Effector memory CD8-positive, alpha-beta T cell (primary cell): ENCODE measurements at regions not wholly inside any gene's neighbourhood (a gene's known extent, or its start where the extent isn't known, plus 50 kb on each side); places are given as distances from the start of the nearest gene placed in this dataset.

Source experiments
- ATAC-seq: fragments of 150-1000 bp; cut with Tn5 transposase; replicated peaks from 2 replicates; pipeline ENCODE4 v1.10.0; 2021; ENCODE audit warnings: mild to moderate bottlenecking, moderate library complexity
- DNase-seq, 3 experiments: peaks; one replicate each; pipeline ENCODE4 v3.0.0; 2021
- H3K27ac Mint-ChIP-seq, 2 donors: one replicate each; pipeline ENCODE4 v1.8.0; 2022; ENCODE audit warnings: mild to moderate bottlenecking in 2 of 2, mixed read lengths in 2 of 2, moderate library complexity in 2 of 2
- H3K27me3 Mint-ChIP-seq, 2 donors: one replicate each; pipeline ENCODE4 v1.8.0; 2022; ENCODE audit warnings: mixed read lengths in 2 of 2
- H3K36me3 Mint-ChIP-seq: one replicate; pipeline ENCODE4 v1.8.0; 2022; ENCODE audit warnings: mild to moderate bottlenecking, moderate library complexity, mixed read lengths; ENCODE audit not compliant: insufficient read depth
- H3K4me1 Mint-ChIP-seq, 2 donors: one replicate each; pipeline ENCODE4 v1.8.0; 2022; ENCODE audit warnings: low read depth in 2 of 2, mixed read lengths in 2 of 2
- H3K4me3 Mint-ChIP-seq, 2 donors: one replicate each; pipeline ENCODE4 v1.8.0; 2022; ENCODE audit warnings: mild to moderate bottlenecking in 2 of 2, mixed read lengths in 2 of 2, moderate library complexity in 2 of 2
- H3K9me3 Mint-ChIP-seq, 2 donors: one replicate each; pipeline ENCODE4 v1.8.0; 2022; ENCODE audit warnings: mixed read lengths in 2 of 2

DNA sequence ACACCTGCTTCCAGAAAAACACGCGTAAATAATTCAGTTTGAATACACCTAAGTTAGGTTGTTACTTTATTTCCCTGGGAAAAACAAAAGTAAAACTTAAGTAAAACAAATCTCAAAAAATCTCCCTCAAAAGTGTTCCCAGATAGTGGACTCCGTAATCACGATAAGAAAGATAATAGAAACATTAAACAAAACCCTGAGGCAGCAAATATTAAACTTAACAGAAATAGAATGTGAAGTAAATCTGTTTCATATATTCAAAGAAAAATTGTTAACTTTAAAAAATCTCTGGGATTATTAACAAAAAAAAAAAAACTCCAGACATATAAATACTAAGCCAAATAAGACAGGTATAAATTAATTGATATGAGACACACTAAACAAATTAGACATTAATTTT lies 743.2 kb upstream of the NCAM2 start:
- ATAC-seq = no peak
- Mint-ChIP-seq H3K4me1 (no peaks in the 10 kb centered on the region), H3K36me3 (no peaks in the 10 kb centered on the region), H3K27ac (no peak overlapping the region), H3K4me3 (no peak overlapping the region), H3K27me3 (no peaks in the 10 kb centered on the region), H3K9me3 (peaks cover 7 to 8% of the 10 kb centered on the region in 2 donors)
- DNase-seq = no peak

DNA sequence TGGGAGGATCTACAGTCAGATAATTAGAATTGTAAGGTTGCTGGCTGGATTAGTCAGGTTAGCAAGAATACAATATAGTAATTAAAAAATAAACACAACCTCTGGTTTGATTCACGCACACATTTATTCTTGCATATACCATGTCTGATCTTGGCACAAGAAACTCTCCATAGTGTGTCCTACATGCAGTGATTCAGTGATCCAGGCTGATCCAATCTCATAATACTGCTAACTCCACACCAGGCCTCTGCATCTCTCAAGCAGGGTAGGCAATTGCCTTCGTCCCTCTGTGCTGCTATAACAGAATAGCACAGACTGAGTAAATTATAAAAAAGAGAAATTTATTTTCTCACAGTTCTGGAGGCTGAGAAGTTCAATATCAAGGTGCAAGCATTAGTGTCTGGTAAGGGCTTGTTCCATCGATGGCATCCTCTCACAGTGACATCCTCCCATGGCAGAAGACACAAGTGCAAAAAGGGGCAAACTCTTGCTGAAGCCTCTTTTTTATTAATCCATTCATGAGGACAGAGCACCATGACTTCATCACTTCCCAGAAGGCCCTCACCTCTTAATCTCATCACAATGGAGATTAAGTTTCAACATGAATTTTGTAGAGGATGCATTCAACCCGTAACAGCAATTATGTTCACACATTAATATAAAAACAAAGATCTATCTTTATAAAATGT lies 741.0 kb upstream of the NCAM2 start:
- peaks cover 7 to 12% of the 10 kb centered on the region in 2 donors for H3K9me3 Mint-ChIP-seq
- ATAC-seq (no peak), DNase-seq (no peak)
- no peak overlapping the region for H3K27ac Mint-ChIP-seq
- H3K4me3 Mint-ChIP-seq = no peak overlapping the region
- H3K27me3 Mint-ChIP-seq = no peaks in the 10 kb centered on the region
- no peaks in the 10 kb centered on the region for H3K36me3 Mint-ChIP-seq
- no peaks in the 10 kb centered on the region for H3K4me1 Mint-ChIP-seq

DNA sequence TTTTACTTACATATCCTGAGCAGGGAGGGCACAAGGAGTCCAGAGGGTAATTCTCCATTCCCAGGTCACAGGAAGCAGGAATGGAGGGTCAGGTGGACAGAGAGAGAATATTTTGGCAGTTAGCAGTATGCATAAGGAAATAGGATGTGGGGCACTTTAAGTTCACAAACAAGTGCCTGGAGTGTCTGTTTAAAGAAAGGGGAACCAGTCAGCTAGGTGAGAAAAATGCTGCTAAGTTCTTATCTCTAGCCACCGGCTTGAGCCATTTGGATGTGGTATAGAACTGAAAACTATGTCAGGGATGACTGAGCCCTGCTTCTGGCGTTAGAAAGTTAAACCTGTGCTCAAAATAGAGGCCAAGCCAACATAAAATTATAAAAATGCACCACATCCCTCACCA lies 739.7 kb upstream of the NCAM2 start:
- Mint-ChIP-seq H3K27me3 (no peaks in the 10 kb centered on the region), H3K4me3 (no peak overlapping the region), H3K27ac (no peak overlapping the region), H3K36me3 (no peaks in the 10 kb centered on the region), H3K9me3 (peaks cover 7 to 12% of the 10 kb centered on the region in 2 donors), H3K4me1 (no peaks in the 10 kb centered on the region)
- ATAC-seq = no peak
- DNase-seq = no peak

DNA sequence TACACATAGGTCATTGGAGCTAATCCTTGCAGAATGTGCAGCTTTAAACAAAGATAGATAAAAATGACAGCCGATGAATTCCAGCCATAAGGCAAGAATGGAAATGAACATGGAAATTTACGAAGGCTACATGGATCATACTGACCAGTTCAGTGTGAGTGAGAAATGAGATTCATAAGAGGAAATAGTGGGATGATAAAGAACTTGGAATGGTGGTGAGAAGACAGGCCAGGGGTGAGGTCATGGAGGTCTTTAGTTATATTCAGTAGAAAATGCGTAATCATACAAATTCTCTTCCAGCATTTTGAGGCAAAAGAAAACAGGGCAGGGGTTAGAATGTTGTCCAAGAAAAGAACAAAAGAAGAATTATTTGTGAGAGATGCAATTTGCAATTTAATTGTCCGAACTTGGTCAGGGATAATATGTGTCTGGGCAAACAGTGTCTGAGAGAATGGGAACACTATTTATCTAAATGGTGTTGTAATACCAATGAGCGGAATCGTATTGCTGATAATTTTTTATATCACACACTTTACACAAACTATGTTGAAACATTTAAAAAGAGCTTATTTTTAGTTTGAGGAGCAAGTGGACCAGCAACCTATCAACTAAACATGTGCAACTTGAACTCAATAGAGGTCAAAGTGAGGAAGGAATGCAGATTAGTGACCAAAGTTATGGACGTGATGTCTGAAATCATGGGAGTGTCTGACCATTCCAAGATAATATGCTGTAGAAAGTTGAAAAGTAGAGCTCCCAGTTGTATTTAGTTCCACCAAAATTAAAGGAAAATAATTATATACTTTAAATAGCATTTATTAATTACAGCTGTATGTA lies 739.0 kb upstream of the NCAM2 start:
- Mint-ChIP-seq H3K4me3 (no peak overlapping the region), H3K36me3 (no peaks in the 10 kb centered on the region), H3K4me1 (no peaks in the 10 kb centered on the region), H3K27me3 (no peaks in the 10 kb centered on the region), H3K9me3 (peaks cover 7 to 12% of the 10 kb centered on the region in 2 donors), H3K27ac (no peak overlapping the region)
- no peak for DNase-seq
- no peak for ATAC-seq

DNA sequence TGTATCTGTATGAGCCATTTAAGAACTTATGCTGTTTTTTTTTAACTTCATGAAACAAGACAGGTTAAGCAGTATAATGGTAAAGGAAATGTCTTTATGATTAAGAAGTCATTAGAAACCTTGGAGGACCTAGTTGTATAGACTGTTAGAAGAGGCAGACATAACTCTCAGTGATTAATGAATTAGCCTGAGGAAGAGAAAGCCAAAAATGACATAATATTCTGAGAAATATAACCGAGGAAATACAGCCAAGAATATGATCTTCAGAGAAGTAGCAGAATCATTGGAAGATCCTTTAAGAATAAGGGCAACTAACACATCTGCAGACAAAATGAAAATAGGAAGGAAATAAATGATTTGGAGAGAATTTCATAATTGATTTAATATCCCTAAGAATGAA lies 738.1 kb upstream of the NCAM2 start:
- H3K27me3 Mint-ChIP-seq = no peaks in the 10 kb centered on the region
- ATAC-seq = no peak
- peaks cover 7 to 12% of the 10 kb centered on the region in 2 donors for H3K9me3 Mint-ChIP-seq
- DNase-seq = no peak
- H3K4me1 Mint-ChIP-seq = no peaks in the 10 kb centered on the region
- H3K36me3 Mint-ChIP-seq = no peaks in the 10 kb centered on the region
- H3K4me3 Mint-ChIP-seq = no peak overlapping the region
- no peak overlapping the region for H3K27ac Mint-ChIP-seq

DNA sequence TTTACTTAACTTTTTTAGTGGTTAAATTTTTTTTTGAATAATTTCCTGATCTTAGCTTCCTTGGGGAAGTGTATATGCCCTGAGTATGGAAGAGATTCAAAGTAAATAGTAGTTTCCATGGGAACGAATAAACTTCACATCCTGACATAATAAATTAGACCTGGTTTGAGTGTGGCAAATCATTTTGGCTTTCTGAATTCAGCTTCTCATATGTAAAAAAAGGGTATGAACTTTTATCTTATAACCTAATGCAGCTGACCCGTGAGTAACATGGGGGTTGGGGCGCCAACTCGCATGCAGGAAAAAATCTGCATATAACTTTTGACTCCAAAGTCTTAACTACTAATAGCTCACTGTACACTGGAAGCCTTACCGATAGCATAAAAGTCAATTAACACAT lies 736.8 kb upstream of the NCAM2 start:
- H3K4me3 Mint-ChIP-seq = no peak overlapping the region
- no peaks in the 10 kb centered on the region for H3K4me1 Mint-ChIP-seq
- no peak for DNase-seq
- peaks cover 7 to 12% of the 10 kb centered on the region in 2 donors for H3K9me3 Mint-ChIP-seq
- no peak overlapping the region for H3K27ac Mint-ChIP-seq
- no peak for ATAC-seq
- no peaks in the 10 kb centered on the region for H3K27me3 Mint-ChIP-seq
- no peaks in the 10 kb centered on the region for H3K36me3 Mint-ChIP-seq

DNA sequence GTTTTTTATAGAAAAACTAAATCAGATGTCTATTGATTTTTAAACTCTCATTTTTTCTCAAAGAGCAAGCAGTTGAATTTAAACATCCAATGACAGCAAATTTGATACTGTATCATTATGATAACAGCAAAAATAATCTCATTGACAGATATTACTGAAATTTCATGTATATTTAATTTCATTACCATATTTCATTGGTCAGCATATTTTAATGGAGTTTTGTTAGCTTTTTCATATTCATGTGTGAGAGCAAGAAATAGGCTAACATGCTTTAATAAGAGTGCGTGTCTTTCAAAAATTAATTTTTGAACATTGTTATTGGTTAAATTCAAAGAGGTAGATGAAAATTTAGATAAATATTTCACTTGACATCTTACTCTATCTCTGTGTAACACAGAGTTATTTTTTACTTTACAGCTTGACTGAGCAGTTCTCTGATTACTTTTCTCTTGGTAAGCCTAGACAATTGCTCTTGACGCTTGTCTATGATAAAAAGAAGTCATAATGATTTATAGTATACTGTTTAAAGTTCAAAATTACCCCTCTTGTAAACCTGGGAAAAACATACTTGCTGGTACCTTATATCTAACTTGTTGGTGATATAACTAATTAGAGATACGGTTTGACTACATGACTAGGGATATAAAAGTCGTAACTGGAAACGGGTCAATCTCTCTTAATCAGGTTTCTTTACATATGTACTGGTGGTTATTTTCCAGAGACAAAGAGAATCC lies 732.3 kb upstream of the NCAM2 start:
- ATAC-seq = no peak
- no peaks in the 10 kb centered on the region for H3K4me1 Mint-ChIP-seq
- DNase-seq = no peak
- H3K27ac Mint-ChIP-seq = no peak overlapping the region
- no peaks in the 10 kb centered on the region for H3K27me3 Mint-ChIP-seq
- no peak overlapping the region for H3K4me3 Mint-ChIP-seq
- no peaks in the 10 kb centered on the region for H3K36me3 Mint-ChIP-seq
- H3K9me3 Mint-ChIP-seq = peaks cover 0 to 4% of the 10 kb centered on the region in 2 donors

DNA sequence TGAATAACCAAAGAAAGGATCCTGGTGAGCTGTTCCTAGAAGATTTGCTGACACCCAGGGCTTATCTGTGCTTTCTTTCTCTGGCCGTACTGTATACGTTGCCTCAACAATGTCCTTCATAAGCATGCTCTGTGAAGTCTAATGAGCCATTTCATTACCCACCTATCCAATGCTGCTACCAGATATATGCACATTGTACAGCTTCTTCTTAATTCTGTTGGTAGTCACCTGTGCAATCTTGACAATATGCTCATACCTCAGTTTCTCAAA lies 731.8 kb upstream of the NCAM2 start:
- Mint-ChIP-seq H3K4me1 (no peaks in the 10 kb centered on the region), H3K36me3 (no peaks in the 10 kb centered on the region), H3K27ac (no peak overlapping the region), H3K27me3 (no peaks in the 10 kb centered on the region), H3K9me3 (peaks cover 0 to 2% of the 10 kb centered on the region in 2 donors), H3K4me3 (no peak overlapping the region)
- no peak for ATAC-seq
- DNase-seq = no peak

DNA sequence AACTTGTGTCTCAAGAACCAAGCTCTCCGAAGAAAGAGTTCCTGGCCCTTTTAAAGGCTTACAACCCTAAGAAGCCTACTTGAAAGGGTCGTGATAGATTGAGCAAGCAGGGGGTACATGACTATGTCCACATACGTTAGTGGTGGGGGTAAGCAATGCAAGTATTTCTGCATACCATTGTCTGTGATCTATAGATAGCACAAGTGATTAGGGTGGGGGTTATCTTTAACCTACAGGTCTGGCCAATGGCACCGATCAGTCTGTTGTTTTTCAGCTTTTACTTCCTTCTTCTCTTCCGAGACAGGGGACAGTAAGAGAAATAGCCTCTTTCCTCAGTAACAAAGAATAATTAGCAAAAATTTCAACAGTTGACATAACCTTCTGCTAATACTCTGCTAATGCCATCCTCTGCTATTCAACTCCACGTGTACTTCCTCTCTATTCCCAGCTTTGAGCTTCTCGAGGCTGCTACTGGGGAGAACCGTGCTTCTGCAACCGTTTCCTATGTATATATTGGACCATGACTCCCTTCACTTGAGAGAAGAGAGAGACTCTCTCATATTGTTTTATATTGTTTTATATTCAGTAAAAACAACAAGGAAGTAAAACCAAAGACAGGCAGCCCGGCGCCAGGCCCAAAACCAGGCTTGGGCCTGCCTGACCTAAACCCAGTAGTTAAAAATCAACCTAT lies 727.7 kb upstream of the NCAM2 start:
- DNase-seq = no peak
- no peaks in the 10 kb centered on the region for H3K36me3 Mint-ChIP-seq
- no peak overlapping the region for H3K27ac Mint-ChIP-seq
- H3K9me3 Mint-ChIP-seq = peaks cover 12% of the 10 kb centered on the region in 2 donors
- H3K27me3 Mint-ChIP-seq = no peaks in the 10 kb centered on the region
- no peak for ATAC-seq
- no peak overlapping the region for H3K4me3 Mint-ChIP-seq
- H3K4me1 Mint-ChIP-seq = no peaks in the 10 kb centered on the region

DNA sequence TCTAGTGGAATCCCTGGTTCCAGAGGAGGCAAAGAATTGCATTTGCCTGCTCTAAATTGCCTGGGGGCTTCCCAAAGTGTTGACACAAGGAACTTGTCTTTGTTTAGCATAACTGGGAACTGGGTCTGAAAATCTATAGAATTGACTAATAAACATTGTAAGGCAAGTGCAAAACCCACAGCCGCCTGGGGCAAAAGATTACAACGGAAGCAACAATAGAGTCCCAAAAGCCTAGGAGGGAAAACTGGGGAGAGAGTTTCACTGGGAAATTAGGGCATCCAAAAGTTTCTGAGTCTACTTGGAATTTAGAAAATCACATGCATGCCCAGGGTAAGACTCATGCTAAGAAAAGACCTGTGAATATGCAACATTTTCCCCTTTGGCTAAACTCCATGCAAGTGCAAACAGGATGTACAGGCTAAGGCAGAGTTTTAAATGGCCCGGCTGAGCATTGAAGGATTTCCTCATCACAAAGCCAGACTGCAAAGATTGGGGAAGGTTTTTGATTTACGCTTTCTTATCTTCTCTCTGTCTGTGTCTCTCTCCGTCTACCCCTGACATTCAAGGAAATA lies 725.3 kb upstream of the NCAM2 start:
- Mint-ChIP-seq H3K9me3 (peaks cover 12% of the 10 kb centered on the region in 2 donors), H3K4me3 (no peak overlapping the region), H3K27me3 (no peaks in the 10 kb centered on the region), H3K27ac (no peak overlapping the region), H3K36me3 (no peaks in the 10 kb centered on the region), H3K4me1 (no peaks in the 10 kb centered on the region)
- ATAC-seq (no peak), DNase-seq (no peak)

DNA sequence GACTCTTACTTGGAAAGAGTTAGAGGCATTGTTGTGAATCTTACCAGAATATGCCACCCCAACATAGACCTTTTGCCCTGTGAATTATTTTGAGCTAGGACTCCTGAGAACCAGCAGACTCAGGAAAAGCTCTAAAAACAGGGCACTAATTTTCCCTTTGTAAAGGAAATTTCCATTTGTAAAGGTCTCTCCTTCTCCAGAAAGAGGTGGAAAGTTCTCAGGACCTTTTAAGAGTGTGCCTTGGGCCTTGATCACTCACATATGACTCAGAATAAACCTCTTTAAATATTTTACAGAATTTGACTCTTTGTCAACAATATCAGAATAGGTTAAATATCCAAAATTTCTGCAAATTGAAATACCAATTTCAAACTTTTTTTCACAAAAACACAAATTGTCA lies 721.8 kb upstream of the NCAM2 start:
- ATAC-seq (no peak), DNase-seq (no peak)
- no peaks in the 10 kb centered on the region for H3K4me1 Mint-ChIP-seq
- H3K4me3 Mint-ChIP-seq = no peak overlapping the region
- no peaks in the 10 kb centered on the region for H3K27me3 Mint-ChIP-seq
- no peaks in the 10 kb centered on the region for H3K36me3 Mint-ChIP-seq
- H3K27ac Mint-ChIP-seq = no peak overlapping the region
- peaks cover 12 to 14% of the 10 kb centered on the region in 2 donors for H3K9me3 Mint-ChIP-seq

DNA sequence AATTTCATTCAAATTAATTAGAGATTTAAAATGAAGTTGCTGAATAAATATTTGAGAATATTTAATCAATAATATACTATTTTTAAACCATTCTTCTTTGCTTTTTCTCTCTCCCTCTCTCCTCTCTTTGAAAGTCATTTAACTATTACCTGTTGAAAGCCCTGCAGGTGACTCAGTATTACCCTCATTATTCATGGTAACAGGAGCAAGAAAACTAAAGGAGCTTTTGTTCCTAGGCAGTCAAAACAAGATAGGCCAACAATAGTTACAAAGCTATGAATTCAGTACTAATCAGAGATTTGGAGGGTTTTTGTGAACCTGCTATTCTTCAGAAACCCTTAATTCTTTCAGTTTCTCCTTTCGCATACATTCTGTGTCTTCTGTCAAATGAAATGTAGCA lies 721.3 kb upstream of the NCAM2 start:
- no peak for ATAC-seq
- H3K9me3 Mint-ChIP-seq = peaks cover 12% of the 10 kb centered on the region in 2 donors
- no peaks in the 10 kb centered on the region for H3K4me1 Mint-ChIP-seq
- no peaks in the 10 kb centered on the region for H3K36me3 Mint-ChIP-seq
- no peak for DNase-seq
- H3K4me3 Mint-ChIP-seq = no peak overlapping the region
- no peaks in the 10 kb centered on the region for H3K27me3 Mint-ChIP-seq
- H3K27ac Mint-ChIP-seq = no peak overlapping the region

DNA sequence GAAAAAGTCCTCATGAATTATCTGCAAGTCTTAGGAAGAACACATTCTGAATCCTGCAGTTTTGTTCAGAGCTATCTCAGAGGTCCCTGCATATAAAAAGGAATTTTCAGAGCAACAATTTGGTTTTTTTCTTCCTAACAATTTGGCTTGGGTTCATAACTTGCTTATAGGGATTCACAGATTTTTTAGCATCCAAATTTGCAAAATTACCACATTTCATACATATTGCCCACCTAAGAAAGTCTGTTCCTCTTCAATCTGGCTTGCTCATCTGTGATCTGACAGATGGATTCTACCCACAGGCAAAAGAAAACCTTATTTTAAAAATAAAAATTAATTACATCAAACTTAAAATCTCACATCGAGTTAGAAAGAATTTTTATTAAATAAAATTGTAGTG lies 714.4 kb upstream of the NCAM2 start:
- Mint-ChIP-seq H3K4me3 (no peak overlapping the region), H3K4me1 (no peaks in the 10 kb centered on the region), H3K27ac (no peak overlapping the region), H3K36me3 (peaks cover 3% of the 10 kb centered on the region), H3K9me3 (peaks cover 5 to 11% of the 10 kb centered on the region in 2 donors), H3K27me3 (no peaks in the 10 kb centered on the region)
- DNase-seq (no peak), ATAC-seq (no peak)
